IMR-90 (cell line): ENCODE measurements at regions not wholly inside any gene's neighbourhood (a gene's known extent, or its start where the extent isn't known, plus 50 kb on each side); places are given as distances from the start of the nearest gene placed in this dataset.

ENCODE experiments used
- ATAC-seq: fragments of 200-7000 bp; cut with Tn5 transposase; 2 replicates; pipeline ENCODE4 v1.9.1; 2020; ENCODE audit warnings: low read depth, mild to moderate bottlenecking, moderate library complexity
- BruUV-seq: library from RNA; stranded (reverse); fragments of 400-500 nt; replicated peaks from 2 replicates; lab custom pipeline; 2021; lab: Mats Ljungman, UMichigan
- CTCF ChIA-PET: fragments of 300-600 bp; formaldehyde crosslinking; extraction: SDS; loops from one replicate; lab custom pipeline; 2021; ENCODE audit warnings: antibody characterized with exemption; lab: Yijun Ruan, JAX
- POLR2A ChIA-PET: fragments of 300-600 bp; sonication (Branson Sonifier 250); formaldehyde crosslinking; loops from one replicate; lab custom pipeline; 2022; ENCODE audit warnings: antibody characterized with exemption; ENCODE audit not compliant: unreplicated experiment; lab: Charles Lee
- DNase-seq: peaks from one replicate; pipeline ENCODE4 v3.0.0; 2013
- H2AFZ ChIP-seq: replicated peaks from 2 replicates; pipeline ENCODE3; 2013; ENCODE audit warnings: low read length, mild to moderate bottlenecking; ENCODE audit not compliant: poor library complexity
- H2AK5ac ChIP-seq: 2 replicates; pipeline ENCODE4 v1.6.1; 2013; ENCODE audit warnings: low read depth, low read length, inconsistent platforms
- H2AK9ac ChIP-seq: replicated peaks from 2 replicates; pipeline ENCODE3; 2013; ENCODE audit warnings: mild to moderate bottlenecking, low read depth, low read length, moderate library complexity; ENCODE audit not compliant: poor library complexity
- H2BK120ac ChIP-seq: 2 replicates; pipeline ENCODE4 v1.6.1; 2013; ENCODE audit warnings: low read depth, low read length, inconsistent platforms
- H2BK15ac ChIP-seq: 3 replicates; pipeline ENCODE4 v1.6.1; 2013; ENCODE audit warnings: low read depth, low read length, inconsistent platforms
- H2BK20ac ChIP-seq: 2 replicates; pipeline ENCODE4 v1.6.1; 2013; ENCODE audit warnings: low read depth, mild to moderate bottlenecking, inconsistent platforms, low read length, moderate library complexity
- H2BK5ac ChIP-seq: 2 replicates; pipeline ENCODE4 v1.6.1; 2013; ENCODE audit warnings: mild to moderate bottlenecking, low read depth, low read length, inconsistent platforms; ENCODE audit not compliant: poor library complexity, severe bottlenecking
- H3K14ac ChIP-seq: replicated peaks from 2 replicates; pipeline ENCODE4 v1.6.1; 2013; ENCODE audit warnings: low read depth, low read length, inconsistent platforms
- H3K18ac ChIP-seq: 2 replicates; pipeline ENCODE4 v1.6.1; 2013; ENCODE audit warnings: low read depth, low read length, control low read depth
- H3K23ac ChIP-seq: 2 replicates; pipeline ENCODE4 v1.6.1; 2013; ENCODE audit warnings: low read depth, low read length, inconsistent platforms
- H3K27ac ChIP-seq: 2 replicates; pipeline ENCODE4 v1.5.1; 2013; ENCODE audit warnings: mild to moderate bottlenecking, control low read depth, low read length; ENCODE audit not compliant: insufficient read depth
- H3K27me3 ChIP-seq: 2 replicates; pipeline ENCODE4 v1.6.1; 2013; ENCODE audit warnings: low read length; ENCODE audit not compliant: control insufficient read depth, insufficient read depth
- H3K36me3 ChIP-seq: 2 replicates; pipeline ENCODE4 v1.6.1; 2013; ENCODE audit warnings: low read length, mixed read lengths; ENCODE audit not compliant: control insufficient read depth, insufficient read depth
- H3K4ac ChIP-seq: 2 replicates; pipeline ENCODE4 v1.6.1; 2013; ENCODE audit warnings: low read depth, low read length, inconsistent platforms
- H3K4me1 ChIP-seq: 2 replicates; pipeline ENCODE4 v1.6.1; 2013; ENCODE audit warnings: low read length, mixed read lengths; ENCODE audit not compliant: control insufficient read depth, insufficient read depth
- H3K4me2 ChIP-seq: 2 replicates; pipeline ENCODE4 v1.6.1; 2013; ENCODE audit warnings: low read depth, mild to moderate bottlenecking, control low read depth, low read length, moderate library complexity
- H3K4me3 ChIP-seq: 2 replicates; pipeline ENCODE4 v1.5.1; 2013; ENCODE audit warnings: low read depth, mild to moderate bottlenecking, control low read depth, low read length, moderate library complexity; ENCODE audit not compliant: insufficient read depth
- H3K56ac ChIP-seq: 2 replicates; pipeline ENCODE4 v1.6.1; 2013; ENCODE audit warnings: low read length, inconsistent platforms; ENCODE audit not compliant: insufficient read depth; ENCODE audit errors: extremely low read depth
- H3K79me1 ChIP-seq, 2 experiments: 2 replicates each; pipeline ENCODE4 v1.6.1; 2013; ENCODE audit warnings: low read length in 2 of 2, inconsistent platforms in 1 of 2, low read depth in 1 of 2
- H3K9ac ChIP-seq: 2 replicates; pipeline ENCODE4 v1.6.1; 2013; ENCODE audit warnings: low read depth, low read length, control low read depth
- H3K9me1 ChIP-seq: 2 replicates; pipeline ENCODE4 v1.6.1; 2013; ENCODE audit warnings: low read length, inconsistent platforms; ENCODE audit not compliant: insufficient read depth
- H3K9me3 ChIP-seq: 2 replicates; pipeline ENCODE4 v1.6.1; 2013; ENCODE audit warnings: low read length; ENCODE audit not compliant: control insufficient read depth, insufficient read depth
- H4K20me1 ChIP-seq: 2 replicates; pipeline ENCODE4 v1.6.1; 2013; ENCODE audit warnings: low read length, inconsistent platforms; ENCODE audit not compliant: insufficient read depth
- H4K5ac ChIP-seq: 2 replicates; pipeline ENCODE4 v1.6.1; 2013; ENCODE audit warnings: mild to moderate bottlenecking, low read depth, low read length, control low read depth
- H4K8ac ChIP-seq, 2 experiments: 2 replicates each; pipeline ENCODE4 v1.6.1; 2013; ENCODE audit warnings: low read depth in 2 of 2, low read length in 2 of 2, control low read depth in 1 of 2, inconsistent platforms in 1 of 2
- H4K91ac ChIP-seq: 2 replicates; pipeline ENCODE4 v1.6.1; 2013; ENCODE audit warnings: low read depth, low read length, inconsistent platforms; ENCODE audit not compliant: insufficient read depth
- CEBPB ChIP-seq: IDR thresholded peaks from 2 replicates; pipeline ENCODE4 v1.6.1; 2012; ENCODE audit warnings: low read depth, low read length, improper control_type of control experiment
- CHD1 ChIP-seq: IDR thresholded peaks from 2 replicates; pipeline ENCODE4 v1.6.1; 2012; ENCODE audit warnings: low read depth, low read length, improper control_type of control experiment
- POLR2A ChIP-seq: IDR thresholded peaks from 2 replicates; pipeline ENCODE4 v1.6.1; 2012; ENCODE audit warnings: mild to moderate bottlenecking, low read depth, low read length
- RAD21 ChIP-seq: IDR thresholded peaks from 2 replicates; pipeline ENCODE4 v1.6.1; 2012; ENCODE audit warnings: low read length, improper control_type of control experiment
- dilution Hi-C: fragments of 300-500 bp; cut with HindIII; formaldehyde crosslinking; loops from one replicate; pipeline ENCODE4 v1.14.3; 2018; ENCODE audit warnings: low sequenced_read_pairs; ENCODE audit not compliant: unreplicated experiment
- in situ Hi-C: fragments of 300-500 bp; cut with MboI; formaldehyde crosslinking; loops from 3 replicates; pipeline ENCODE4 v1.14.3; 2019; ENCODE audit warnings: low sequenced_read_pairs, inconsistent platforms, mixed read lengths
- intact Hi-C: fragments of 100-400 bp; cut with micrococcal nuclease; formaldehyde crosslinking; loops from 2 replicates; pipeline ENCODE4 v1.10.0; 2022
- TF ChIP-seq, protein P1 (sequence below): fragments of 150-350 bp; IDR thresholded peaks from 2 replicates; pipeline ENCODE4 v1.6.1; 2016; ENCODE audit warnings: low read depth, mild to moderate bottlenecking, low read length, moderate library complexity, borderline replicate concordance

DNA sequence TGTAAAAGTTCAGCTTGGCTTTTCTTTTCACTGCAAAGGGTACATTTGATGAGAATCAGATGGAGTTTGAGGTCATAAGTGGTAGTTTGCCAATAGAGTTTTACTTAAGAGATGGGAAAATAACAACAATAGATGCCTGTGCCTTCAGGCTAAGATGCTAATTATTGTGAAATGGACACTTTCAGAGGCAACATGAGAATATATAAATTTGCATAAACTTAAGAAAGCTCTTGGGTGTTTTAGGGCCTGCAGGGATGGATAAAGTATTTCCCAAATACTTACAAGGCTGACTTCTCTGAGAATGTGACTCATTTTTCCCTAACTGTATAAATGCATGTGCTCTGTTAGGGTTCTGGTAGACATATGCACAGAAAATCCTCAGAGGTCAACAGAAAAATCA is 200.3 kb upstream of the SVIL start:
- Histone ChIP-seq H3K9me3 (peaks cover 2% of the 10 kb centered on the region), H3K36me3 (no peaks in the 10 kb centered on the region), H3K9me1 (no peaks in the 10 kb centered on the region), H3K18ac (no peak overlapping the region), H3K4ac (no peak overlapping the region), H3K27me3 (peaks cover 10% of the 10 kb centered on the region), H2AK9ac (no peak overlapping the region), H2BK5ac (no peak overlapping the region), H3K4me1 (no peaks in the 10 kb centered on the region; the same call in 1 of the 2 replicates), H3K14ac (no peak overlapping the region), H3K56ac (no peak overlapping the region), H2BK20ac (no peak overlapping the region), H4K8ac (no peak overlapping the region), H3K23ac (no peak overlapping the region), H2AK5ac (no peak overlapping the region), H4K20me1 (no peaks in the 10 kb centered on the region), H3K79me1 (no peaks in the 10 kb centered on the region), H3K4me3 (no peak overlapping the region), H4K5ac (no peak overlapping the region), H3K4me2 (no peak overlapping the region), H2BK15ac (no peak overlapping the region), H2BK120ac (no peak overlapping the region), H3K27ac (no peak overlapping the region), H2AFZ (no peak overlapping the region), H3K9ac (no peak overlapping the region), H4K91ac (no peak overlapping the region)
- intact Hi-C loops (no loop called here), dilution Hi-C loops (no loop called here), in situ Hi-C loops (no loop called here)
- DNase-seq = peak; percentile 50
- BruUV-seq = no TSS peak
- ATAC-seq = peak; percentile 81
- ChIA-PET POLR2A (no interaction called here), CTCF (no interaction called here)
- TF ChIP-seq POLR2A (no peak), CEBPB (0 out of 2 replicates have a peak, but pooled peaks have one; percentile 2), CHD1 (no peak), RAD21 (no peak)
- TF ChIP-seq, protein P1, sequence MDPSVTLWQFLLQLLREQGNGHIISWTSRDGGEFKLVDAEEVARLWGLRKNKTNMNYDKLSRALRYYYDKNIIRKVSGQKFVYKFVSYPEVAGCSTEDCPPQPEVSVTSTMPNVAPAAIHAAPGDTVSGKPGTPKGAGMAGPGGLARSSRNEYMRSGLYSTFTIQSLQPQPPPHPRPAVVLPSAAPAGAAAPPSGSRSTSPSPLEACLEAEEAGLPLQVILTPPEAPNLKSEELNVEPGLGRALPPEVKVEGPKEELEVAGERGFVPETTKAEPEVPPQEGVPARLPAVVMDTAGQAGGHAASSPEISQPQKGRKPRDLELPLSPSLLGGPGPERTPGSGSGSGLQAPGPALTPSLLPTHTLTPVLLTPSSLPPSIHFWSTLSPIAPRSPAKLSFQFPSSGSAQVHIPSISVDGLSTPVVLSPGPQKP = no peak
